ENCODE measurements at regions not wholly inside any gene's neighbourhood (a gene's known extent, or its start where the extent isn't known, plus 50 kb on each side); places are given as distances from the start of the nearest gene placed in this dataset.
"Not testable (repeated sequence)": the region's sequence is repeated elsewhere in the genome, so short reads cannot be mapped to it uniquely, and the experiment has no call there.

DNA sequence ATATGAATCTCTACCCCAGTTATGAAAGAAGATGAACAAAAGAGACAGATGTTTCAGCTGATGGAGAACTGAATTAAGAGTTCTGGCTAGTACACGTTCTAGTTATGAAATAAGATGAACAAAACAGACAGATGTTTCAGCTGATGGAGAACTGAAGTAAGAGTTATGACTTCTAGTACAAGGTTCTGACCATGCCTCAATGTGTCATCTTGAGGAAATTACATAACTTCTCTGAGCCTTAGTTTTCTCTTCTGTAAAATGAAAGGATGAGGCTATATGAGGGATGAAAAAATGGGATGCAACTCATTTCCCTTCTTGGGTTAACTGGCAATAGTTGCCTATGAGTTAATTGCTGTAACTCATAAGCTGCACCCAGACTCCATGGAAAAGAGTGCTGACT is 92.9 kb upstream of the WDR75 start:
- H3K9me3 Mint-ChIP-seq, result peaks cover 0 to 7% (median 0%) of the 10 kb centered on the region in 8 donors
- no peak overlapping the region for H3K27ac Mint-ChIP-seq
- H3K27me3 Mint-ChIP-seq, result no peaks in the 10 kb centered on the region
- no peak overlapping the region for H3K4me3 Mint-ChIP-seq
- peaks cover 3 to 14% (median 9%) of the 10 kb centered on the region in 4 donors for H3K4me1 Mint-ChIP-seq
- no peak overlapping the region for H3K4me3 ChIP-seq (ENCODE audit: low read length in 2 of 2)
- intact Hi-C loops (cut with micrococcal nuclease), result loop anchor here (5.0 kb wide), 3 partner anchors 61 to 826 kb away; no protein-coding TSS in a partner anchor
- no peaks in the 10 kb centered on the region for H3K36me3 ChIP-seq (ENCODE audit: insufficient read depth, low read length)
- ChIA-PET CTCF (ENCODE audit: partially characterized antibody) (interaction anchor here (0.6 to 3.4 kb wide), 9 partner anchors 17 to 965 kb away, joined by 3 to 30 read pairs (median 4); no protein-coding TSS in a partner anchor), POLR2A (ENCODE audit: partially characterized antibody) (no interaction called here)
- H3K36me3 Mint-ChIP-seq, result no peaks in the 10 kb centered on the region
- H3K27ac ChIP-seq (ENCODE audit: low read depth, low read length), result no peak overlapping the region
- H3K4me1 ChIP-seq (ENCODE audit: insufficient read depth, low read length), result peaks cover 12% of the 10 kb centered on the region
- no peak for DNase-seq
- H3K27me3 ChIP-seq (ENCODE audit: insufficient read depth, low read length), result no peaks in the 10 kb centered on the region
- no peaks in the 10 kb centered on the region for H3K9me3 ChIP-seq (ENCODE audit: control insufficient read depth in 1 of 2, low read length in 2 of 2)

DNA sequence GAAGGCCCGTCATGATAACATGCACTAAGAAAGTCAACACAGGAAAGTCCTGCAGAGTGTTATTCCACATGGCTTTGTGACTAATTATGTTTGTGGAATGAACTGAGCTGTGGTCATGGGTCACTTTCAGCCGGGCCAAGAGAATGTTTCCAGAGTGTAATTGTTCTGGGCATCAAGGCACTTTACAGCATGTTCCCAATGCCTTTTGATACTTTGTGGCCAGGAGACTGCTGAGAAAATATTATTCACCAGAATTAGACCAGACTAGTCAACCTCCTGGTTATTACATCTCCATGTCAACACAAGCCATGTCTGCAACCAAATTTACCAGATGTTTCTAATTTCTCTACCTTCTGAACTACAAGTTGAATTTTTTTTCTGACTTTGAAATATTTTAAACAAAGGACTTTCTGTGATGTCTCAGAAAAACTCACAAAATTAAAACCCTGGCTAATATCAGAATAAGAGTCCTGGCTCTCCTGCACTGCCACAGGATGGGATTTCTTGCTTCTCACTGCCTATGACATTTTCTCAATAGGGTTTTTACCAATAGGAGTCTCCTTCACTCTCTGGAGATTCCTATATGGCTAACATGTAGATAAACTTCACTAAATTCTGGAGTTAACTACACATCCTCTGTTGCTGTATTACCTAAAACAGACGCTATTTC is 90.6 kb upstream of the WDR75 start:
- H3K4me1 Mint-ChIP-seq, result peaks cover 3 to 11% (median 7%) of the 10 kb centered on the region in 4 donors
- Histone ChIP-seq H3K27ac (ENCODE audit: low read depth, low read length) (no peak overlapping the region), H3K9me3 (ENCODE audit: control insufficient read depth in 1 of 2, low read length in 2 of 2) (no peaks in the 10 kb centered on the region), H3K36me3 (ENCODE audit: insufficient read depth, low read length) (no peaks in the 10 kb centered on the region), H3K4me1 (ENCODE audit: insufficient read depth, low read length) (peaks cover 12% of the 10 kb centered on the region), H3K27me3 (ENCODE audit: insufficient read depth, low read length) (no peaks in the 10 kb centered on the region), H3K4me3 (ENCODE audit: low read length in 2 of 2) (no peak overlapping the region)
- ChIA-PET CTCF (ENCODE audit: partially characterized antibody) (interaction anchor here (2.7 to 3.4 kb wide), 2 partner anchors 208 to 256 kb away, joined by 27 to 30 read pairs; no protein-coding TSS in a partner anchor), POLR2A (ENCODE audit: partially characterized antibody) (no interaction called here)
- no peaks in the 10 kb centered on the region for H3K36me3 Mint-ChIP-seq
- DNase-seq, result no peak
- peaks cover 0 to 7% (median 0%) of the 10 kb centered on the region in 8 donors for H3K9me3 Mint-ChIP-seq
- intact Hi-C loops (cut with micrococcal nuclease), result no loop called here
- no peaks in the 10 kb centered on the region for H3K27me3 Mint-ChIP-seq
- H3K27ac Mint-ChIP-seq, result no peak overlapping the region
- H3K4me3 Mint-ChIP-seq, result no peak overlapping the region

DNA sequence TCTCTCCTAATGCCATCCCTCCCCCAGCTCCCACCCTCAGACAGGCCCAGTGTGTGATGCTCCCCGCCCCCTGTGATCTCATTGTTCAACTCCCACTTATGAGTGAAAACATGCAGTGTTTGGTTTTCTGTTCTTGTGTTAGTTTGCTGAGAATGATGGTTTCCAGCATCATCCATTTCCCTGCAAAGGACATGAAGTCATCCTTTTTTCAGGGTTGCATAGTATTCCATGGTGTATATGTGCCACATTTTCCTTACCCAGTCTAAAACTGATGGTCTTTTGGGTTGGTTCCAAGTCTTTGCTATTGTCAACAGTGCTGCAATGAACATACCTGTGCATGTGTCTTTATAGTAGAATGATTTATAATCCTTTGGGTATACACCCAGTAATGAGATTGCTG is 89.3 kb upstream of the WDR75 start:
- H3K9me3 ChIP-seq (ENCODE audit: control insufficient read depth in 1 of 2, low read length in 2 of 2); CTCF ChIA-PET (ENCODE audit: partially characterized antibody); H3K27ac Mint-ChIP-seq; H3K4me1 Mint-ChIP-seq; DNase-seq; intact Hi-C loops (cut with micrococcal nuclease); H3K27ac ChIP-seq (ENCODE audit: low read depth, low read length); H3K27me3 Mint-ChIP-seq; H3K4me1 ChIP-seq (ENCODE audit: insufficient read depth, low read length); H3K4me3 ChIP-seq (ENCODE audit: low read length in 2 of 2); H3K27me3 ChIP-seq (ENCODE audit: insufficient read depth, low read length); H3K9me3 Mint-ChIP-seq; H3K4me3 Mint-ChIP-seq; POLR2A ChIA-PET (ENCODE audit: partially characterized antibody); H3K36me3 ChIP-seq (ENCODE audit: insufficient read depth, low read length); H3K36me3 Mint-ChIP-seq: not testable (repeated sequence)

DNA sequence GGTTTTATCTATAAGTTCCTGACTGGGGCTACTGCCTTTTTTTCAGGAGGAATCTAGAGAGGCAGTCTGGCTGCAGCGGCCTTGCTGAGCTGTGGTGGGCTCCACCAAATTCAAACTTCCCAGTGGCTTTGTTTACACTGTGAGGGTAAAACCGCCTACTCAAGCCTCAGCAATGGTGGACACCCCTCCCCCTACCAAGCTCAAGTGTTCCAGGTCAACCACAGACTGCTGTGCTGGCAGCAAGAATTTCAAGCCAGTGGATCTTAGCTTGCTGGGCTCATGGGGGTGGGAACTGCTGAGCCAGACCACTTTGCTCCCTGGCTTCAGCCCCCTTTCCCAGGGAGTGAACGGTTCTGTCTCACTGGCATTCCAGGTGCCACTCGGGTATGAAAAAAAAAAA is 83.9 kb upstream of the WDR75 start:
- H3K27ac ChIP-seq (ENCODE audit: low read depth, low read length); H3K9me3 Mint-ChIP-seq; H3K4me3 Mint-ChIP-seq; H3K9me3 ChIP-seq (ENCODE audit: control insufficient read depth in 1 of 2, low read length in 2 of 2); H3K27me3 Mint-ChIP-seq; H3K4me3 ChIP-seq (ENCODE audit: low read length in 2 of 2); H3K36me3 ChIP-seq (ENCODE audit: insufficient read depth, low read length); DNase-seq; POLR2A ChIA-PET (ENCODE audit: partially characterized antibody); intact Hi-C loops (cut with micrococcal nuclease); H3K36me3 Mint-ChIP-seq; H3K27me3 ChIP-seq (ENCODE audit: insufficient read depth, low read length); H3K27ac Mint-ChIP-seq; H3K4me1 Mint-ChIP-seq; H3K4me1 ChIP-seq (ENCODE audit: insufficient read depth, low read length): not testable (repeated sequence)
- CTCF ChIA-PET (ENCODE audit: partially characterized antibody), result interaction anchor here (1.9 kb wide), 1 partner anchor 215 kb away, joined by 5 read pairs; no protein-coding TSS in a partner anchor

DNA sequence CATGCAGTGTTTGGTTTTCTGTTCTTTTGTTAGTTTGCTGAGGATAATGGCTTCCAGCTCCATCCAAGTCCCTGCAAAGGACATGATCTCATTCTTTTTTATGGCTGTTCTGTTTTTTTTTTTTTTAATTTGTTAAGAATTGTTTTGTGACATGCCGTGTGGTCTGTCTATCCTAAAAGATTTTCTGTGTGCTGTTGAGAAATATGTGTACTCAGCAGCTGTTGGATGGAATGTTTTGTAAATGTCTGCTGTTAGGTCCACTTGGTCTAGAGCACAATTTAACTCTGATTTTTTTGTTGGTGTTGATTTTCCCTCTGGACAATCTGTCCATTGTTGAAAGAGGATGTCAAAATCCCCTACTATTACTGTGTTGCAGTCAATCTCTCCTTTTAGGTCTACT is 80.4 kb upstream of the WDR75 start:
- POLR2A ChIA-PET (ENCODE audit: partially characterized antibody), result no interaction called here
- H3K27me3 ChIP-seq (ENCODE audit: insufficient read depth, low read length), result no peaks in the 10 kb centered on the region
- no peak overlapping the region for H3K27ac Mint-ChIP-seq
- no peaks in the 10 kb centered on the region for H3K4me1 ChIP-seq (ENCODE audit: insufficient read depth, low read length)
- H3K27me3 Mint-ChIP-seq, result peaks cover 0 to 1% of the 10 kb centered on the region in 2 donors
- CTCF ChIA-PET (ENCODE audit: partially characterized antibody), result no interaction called here
- H3K9me3 ChIP-seq (ENCODE audit: control insufficient read depth in 1 of 2, low read length in 2 of 2), result no peaks in the 10 kb centered on the region
- H3K4me3 ChIP-seq (ENCODE audit: low read length in 2 of 2), result no peak overlapping the region
- no peaks in the 10 kb centered on the region for H3K4me1 Mint-ChIP-seq
- intact Hi-C loops (cut with micrococcal nuclease), result no loop called here
- H3K4me3 Mint-ChIP-seq, result no peak overlapping the region
- no peak for DNase-seq
- no peaks in the 10 kb centered on the region for H3K36me3 ChIP-seq (ENCODE audit: insufficient read depth, low read length)
- no peaks in the 10 kb centered on the region for H3K36me3 Mint-ChIP-seq
- no peaks in the 10 kb centered on the region for H3K9me3 Mint-ChIP-seq
- H3K27ac ChIP-seq (ENCODE audit: low read depth, low read length), result no peak overlapping the region

DNA sequence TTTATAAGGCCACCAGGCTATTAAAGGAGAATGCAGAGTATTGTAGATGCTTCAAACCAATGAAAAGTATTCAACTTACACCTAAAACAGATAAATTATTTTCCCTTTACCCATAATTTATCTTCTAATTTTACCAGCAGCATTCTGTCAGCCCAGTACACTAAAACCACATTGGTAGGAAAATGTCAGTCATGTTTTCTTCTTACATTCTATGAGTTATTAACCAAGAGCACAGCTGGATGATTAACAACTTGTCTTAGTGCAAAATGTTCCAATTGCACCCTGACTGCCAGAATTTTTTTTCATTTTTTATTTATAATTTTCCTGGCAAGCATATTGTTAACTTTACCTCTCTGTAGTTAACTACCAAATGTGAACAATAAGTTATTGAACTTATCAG is 79.0 kb upstream of the WDR75 start:
- no peak overlapping the region for H3K4me3 Mint-ChIP-seq
- no peaks in the 10 kb centered on the region for H3K4me1 ChIP-seq (ENCODE audit: insufficient read depth, low read length)
- H3K36me3 ChIP-seq (ENCODE audit: insufficient read depth, low read length), result no peaks in the 10 kb centered on the region
- intact Hi-C loops (cut with micrococcal nuclease), result no loop called here
- peaks cover 0 to 1% of the 10 kb centered on the region in 2 donors for H3K27me3 Mint-ChIP-seq
- ChIA-PET POLR2A (ENCODE audit: partially characterized antibody) (no interaction called here), CTCF (ENCODE audit: partially characterized antibody) (no interaction called here)
- no peaks in the 10 kb centered on the region for H3K27me3 ChIP-seq (ENCODE audit: insufficient read depth, low read length)
- H3K36me3 Mint-ChIP-seq, result no peaks in the 10 kb centered on the region
- H3K4me1 Mint-ChIP-seq, result no peaks in the 10 kb centered on the region
- H3K4me3 ChIP-seq (ENCODE audit: low read length in 2 of 2), result no peak overlapping the region
- no peak overlapping the region for H3K27ac ChIP-seq (ENCODE audit: low read depth, low read length)
- no peak for DNase-seq
- no peaks in the 10 kb centered on the region for H3K9me3 ChIP-seq (ENCODE audit: control insufficient read depth in 1 of 2, low read length in 2 of 2)
- H3K9me3 Mint-ChIP-seq, result no peaks in the 10 kb centered on the region
- H3K27ac Mint-ChIP-seq, result no peak overlapping the region

DNA sequence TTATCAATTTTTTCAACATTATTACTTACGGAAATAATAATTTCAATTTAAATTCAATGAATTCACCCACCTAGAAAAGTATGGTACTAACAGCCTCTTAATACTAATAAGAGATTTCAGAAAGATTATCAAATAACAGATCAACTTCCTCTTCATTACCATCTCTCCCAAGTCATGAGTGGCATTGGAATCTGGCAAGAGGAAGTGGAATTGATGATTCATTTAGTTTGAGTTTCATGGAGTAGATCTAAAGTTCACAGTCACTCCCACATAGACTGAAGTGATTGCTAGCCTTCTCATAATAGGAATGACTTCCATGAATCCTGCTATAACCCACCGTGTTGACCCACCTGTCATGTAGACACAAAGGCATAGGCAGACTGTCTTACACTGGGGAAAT is 77.7 kb upstream of the WDR75 start:
- Histone ChIP-seq H3K4me3 (ENCODE audit: low read length in 2 of 2) (no peak overlapping the region), H3K4me1 (ENCODE audit: insufficient read depth, low read length) (no peaks in the 10 kb centered on the region), H3K27ac (ENCODE audit: low read depth, low read length) (no peak overlapping the region), H3K36me3 (ENCODE audit: insufficient read depth, low read length) (no peaks in the 10 kb centered on the region), H3K27me3 (ENCODE audit: insufficient read depth, low read length) (no peaks in the 10 kb centered on the region), H3K9me3 (ENCODE audit: control insufficient read depth in 1 of 2, low read length in 2 of 2) (no peaks in the 10 kb centered on the region)
- Mint-ChIP-seq H3K4me1 (no peaks in the 10 kb centered on the region), H3K27me3 (peaks cover 0 to 1% of the 10 kb centered on the region in 2 donors), H3K36me3 (no peaks in the 10 kb centered on the region), H3K27ac (no peak overlapping the region), H3K4me3 (no peak overlapping the region), H3K9me3 (no peaks in the 10 kb centered on the region)
- intact Hi-C loops (cut with micrococcal nuclease), result no loop called here
- no peak for DNase-seq
- POLR2A ChIA-PET (ENCODE audit: partially characterized antibody), result no interaction called here
- CTCF ChIA-PET (ENCODE audit: partially characterized antibody), result no interaction called here
